H9 (cell line): ENCODE measurements at regions not wholly inside any gene's neighbourhood (a gene's known extent, or its start where the extent isn't known, plus 50 kb on each side); places are given as distances from the start of the nearest gene placed in this dataset.

Source experiments
- DNase-seq: peaks from one replicate; pipeline ENCODE4 v3.0.0-alpha.2; 2017
- H2AFZ ChIP-seq: one replicate; pipeline ENCODE4 v1.6.1; 2013; ENCODE audit warnings: mild to moderate bottlenecking, low read length, control low read depth, moderate library complexity
- H2AK5ac ChIP-seq: 2 replicates; pipeline ENCODE4 v1.6.1; 2013; ENCODE audit warnings: low read length, control low read depth, mixed read lengths; ENCODE audit not compliant: insufficient read length
- H2BK120ac ChIP-seq: one replicate; pipeline ENCODE4 v1.6.1; 2013; ENCODE audit warnings: low read depth, mild to moderate bottlenecking, low read length, control low read depth, inconsistent platforms; ENCODE audit not compliant: poor library complexity, severe bottlenecking
- H2BK12ac ChIP-seq: 2 replicates; pipeline ENCODE4 v1.6.1; 2013; ENCODE audit warnings: low read length, control low read depth, mixed read lengths, low read depth; ENCODE audit not compliant: insufficient read length
- H2BK15ac ChIP-seq: 2 replicates; pipeline ENCODE4 v1.6.1; 2013; ENCODE audit warnings: low read depth, low read length, control low read depth
- H2BK20ac ChIP-seq: one replicate; pipeline ENCODE4 v1.6.1; 2013; ENCODE audit warnings: low read depth, mild to moderate bottlenecking, low read length, control low read depth, inconsistent platforms; ENCODE audit not compliant: poor library complexity, severe bottlenecking
- H2BK5ac ChIP-seq: 2 replicates; pipeline ENCODE4 v1.6.1; 2013; ENCODE audit warnings: low read length, control low read depth, mixed read lengths; ENCODE audit not compliant: insufficient read length
- H3K14ac ChIP-seq: 2 replicates; pipeline ENCODE4 v1.6.1; 2013; ENCODE audit warnings: low read length, control low read depth; ENCODE audit not compliant: insufficient read depth
- H3K18ac ChIP-seq: 2 replicates; pipeline ENCODE4 v1.6.1; 2013; ENCODE audit warnings: low read depth, mild to moderate bottlenecking, mixed read lengths, low read length, control low read depth; ENCODE audit not compliant: insufficient read length
- H3K23ac ChIP-seq: 2 replicates; pipeline ENCODE4 v1.6.1; 2013; ENCODE audit warnings: low read length, control low read depth, mixed read lengths, low read depth; ENCODE audit not compliant: insufficient read length
- H3K23me2 ChIP-seq: 2 replicates; pipeline ENCODE4 v1.6.1; 2013; ENCODE audit warnings: low read depth, mild to moderate bottlenecking, mixed read lengths, low read length, control low read depth; ENCODE audit not compliant: insufficient read length, poor library complexity, severe bottlenecking
- H3K27ac ChIP-seq: 2 replicates; pipeline ENCODE4 v1.5.1; 2013; ENCODE audit warnings: low read length, control low read depth, mixed read lengths, low read depth; ENCODE audit not compliant: insufficient read length
- H3K27me3 ChIP-seq: 2 replicates; pipeline ENCODE4 v1.6.1; 2013; ENCODE audit warnings: low read length, control low read depth, inconsistent platforms; ENCODE audit not compliant: insufficient read depth
- H3K4ac ChIP-seq: 2 replicates; pipeline ENCODE4 v1.6.1; 2013; ENCODE audit warnings: low read depth, mild to moderate bottlenecking, control low read depth, inconsistent platforms, low read length, moderate library complexity
- H3K4me1 ChIP-seq: 2 replicates; pipeline ENCODE4 v1.6.1; 2013; ENCODE audit warnings: low read length, control low read depth, inconsistent platforms; ENCODE audit not compliant: insufficient read depth
- H3K4me2 ChIP-seq: 2 replicates; pipeline ENCODE4 v1.6.1; 2013; ENCODE audit warnings: low read length, control low read depth, mixed read lengths; ENCODE audit not compliant: insufficient read length, insufficient read depth
- H3K56ac ChIP-seq: 2 replicates; pipeline ENCODE4 v1.6.1; 2013; ENCODE audit warnings: low read depth, mild to moderate bottlenecking, mixed read lengths, low read length, control low read depth; ENCODE audit not compliant: insufficient read length
- H3K79me1 ChIP-seq: 2 replicates; pipeline ENCODE4 v1.6.1; 2013; ENCODE audit warnings: low read depth, mild to moderate bottlenecking, moderate library complexity, low read length, control low read depth, inconsistent platforms; ENCODE audit not compliant: insufficient read depth, poor library complexity, severe bottlenecking
- H3K79me2 ChIP-seq: 2 replicates; pipeline ENCODE4 v1.6.1; 2013; ENCODE audit warnings: low read length, control low read depth, inconsistent platforms; ENCODE audit not compliant: insufficient read depth
- H3K9ac ChIP-seq: 2 replicates; pipeline ENCODE4 v1.6.1; 2013; ENCODE audit warnings: low read length, control low read depth, mixed read lengths; ENCODE audit not compliant: insufficient read length; ENCODE audit errors: extremely low read depth
- H3K9me3 ChIP-seq: one replicate; pipeline ENCODE4 v1.6.1; 2013; ENCODE audit warnings: low read depth, low read length, inconsistent platforms; ENCODE audit not compliant: control insufficient read depth
- H3T11ph ChIP-seq: one replicate; pipeline ENCODE4 v1.6.1; 2013; ENCODE audit warnings: mild to moderate bottlenecking, low read length, control low read depth, inconsistent platforms
- H4K20me1 ChIP-seq: one replicate; pipeline ENCODE4 v1.6.1; 2013; ENCODE audit not compliant: control insufficient read depth, insufficient read length, insufficient read depth
- H4K5ac ChIP-seq: 2 replicates; pipeline ENCODE4 v1.6.1; 2013; ENCODE audit warnings: low read depth, mild to moderate bottlenecking, mixed read lengths, low read length, control low read depth; ENCODE audit not compliant: insufficient read length
- H4K8ac ChIP-seq: replicated peaks from 2 replicates; pipeline ENCODE4 v1.6.1; 2013; ENCODE audit warnings: low read length, control low read depth, mixed read lengths, low read depth; ENCODE audit not compliant: insufficient read length
- H4K91ac ChIP-seq: 2 replicates; pipeline ENCODE4 v1.6.1; 2013; ENCODE audit warnings: low read depth, mild to moderate bottlenecking, moderate library complexity, mixed read lengths, low read length, control low read depth; ENCODE audit not compliant: insufficient read length
- H3K27ac Mint-ChIP-seq, 3 experiments: 2 replicates in 2 of 3; 3 replicates in 1 of 3; pipeline ENCODE4 v1.8.0; 2020 to 2021; ENCODE audit warnings: mixed read lengths in 3 of 3, mild to moderate bottlenecking in 1 of 3, moderate library complexity in 1 of 3
- H3K27me3 Mint-ChIP-seq: 2 replicates; pipeline ENCODE4 v1.8.0; 2021; ENCODE audit warnings: low read depth, mild to moderate bottlenecking, moderate library complexity, mixed read lengths
- H3K36me3 Mint-ChIP-seq, 3 experiments: 2 replicates in 2 of 3; 3 replicates in 1 of 3; pipeline ENCODE4 v1.8.0; 2020 to 2021; ENCODE audit warnings: low read depth in 3 of 3, mixed read lengths in 3 of 3; ENCODE audit not compliant: insufficient read depth in 1 of 3
- H3K4me1 Mint-ChIP-seq, 2 experiments: 2 replicates each; pipeline ENCODE4 v1.8.0; 2020; ENCODE audit warnings: mixed read lengths in 2 of 2
- H3K4me3 Mint-ChIP-seq, 2 experiments: 2 replicates in 1 of 2; 3 replicates in 1 of 2; pipeline ENCODE4 v1.8.0; 2020 to 2021; ENCODE audit warnings: mild to moderate bottlenecking in 2 of 2, mixed read lengths in 2 of 2, moderate library complexity in 1 of 2
- H3K9me3 Mint-ChIP-seq, 2 experiments: 2 replicates in 1 of 2; 3 replicates in 1 of 2; pipeline ENCODE4 v1.8.0; 2020; ENCODE audit warnings: mild to moderate bottlenecking in 2 of 2, mixed read lengths in 2 of 2, moderate library complexity in 1 of 2
- CTCF ChIP-seq: fragments of 200-600 bp; sonication (generic); conservative IDR thresholded peaks from 3 replicates; pipeline ENCODE4 v1.8.0; 2021; ENCODE audit warnings: antibody characterized with exemption, mild to moderate bottlenecking
- WGBS: extraction: QIAGEN DNeasy Blood & Tissue Kit; methylation state at CpG from one replicate; pipeline ENCODE4 v1.1.7; 2013; ENCODE audit warnings: missing lambda C conversion rate, low lambda C conversion rate, mixed read lengths; ENCODE audit not compliant: insufficient read length; ENCODE audit errors: extremely low coverage; 5-methylcytosine and 5-hydroxymethylcytosine counted together

- Mint-ChIP-seq H3K27ac (no peak overlapping the region), H3K4me1 (peaks cover 17% of the 10 kb centered on the region in 2 experiments), H3K9me3 (no peaks in the 10 kb centered on the region), H3K36me3 (no peaks in the 10 kb centered on the region), H3K4me3 (no peak overlapping the region), H3K27me3 (peaks cover 20% of the 10 kb centered on the region)
- no peak overlapping the region for H3K56ac ChIP-seq
- no peaks in the 10 kb centered on the region; the same call in 1 of the 2 replicates for H3K27me3 ChIP-seq
- H2BK120ac ChIP-seq: no peak overlapping the region
- H3K14ac ChIP-seq: no peak overlapping the region
- no peak overlapping the region for H2BK5ac ChIP-seq
- no peak overlapping the region for H2BK15ac ChIP-seq
- WGBS: no CpG with 5 or more reads among the region's 3 CpGs
- no peak overlapping the region for H3K27ac ChIP-seq
- no peak overlapping the region for H2BK12ac ChIP-seq
- TF ChIP-seq CTCF: no peak
- no peaks in the 10 kb centered on the region for H3K23me2 ChIP-seq
- no peak overlapping the region for H2AFZ ChIP-seq
- no peak overlapping the region for H3K4me2 ChIP-seq
- no peaks in the 10 kb centered on the region for H3K79me1 ChIP-seq
- no peaks in the 10 kb centered on the region for H3K9me3 ChIP-seq
- no peak overlapping the region for H2AK5ac ChIP-seq
- no peaks in the 10 kb centered on the region for H3K79me2 ChIP-seq
- H3K9ac ChIP-seq: no peak overlapping the region
- H4K8ac ChIP-seq: no peak overlapping the region
- H4K20me1 ChIP-seq: no peaks in the 10 kb centered on the region
- DNase-seq: no peak
- H3T11ph ChIP-seq: no peak overlapping the region
- H3K4ac ChIP-seq: no peak overlapping the region
- H2BK20ac ChIP-seq: no peak overlapping the region
- no peak overlapping the region for H4K5ac ChIP-seq
- no peak overlapping the region for H4K91ac ChIP-seq
- H3K4me1 ChIP-seq: no peaks in the 10 kb centered on the region
- no peak overlapping the region for H3K23ac ChIP-seq
- H3K18ac ChIP-seq: no peak overlapping the region
Measured at GRCh38 chr1:229065613-229066012, 205.3 kb upstream of the RAB4A start.
